Iris pigment epithelial cell (primary cell): ENCODE measurements at regions not wholly inside any gene's neighbourhood (a gene's known extent, or its start where the extent isn't known, plus 50 kb on each side); places are given as distances from the start of the nearest gene placed in this dataset.

Experiments
- DNase-seq: peaks from one replicate; pipeline ENCODE4 v3.0.0-alpha.2; 2011; ENCODE audit warnings: low read depth

DNA sequence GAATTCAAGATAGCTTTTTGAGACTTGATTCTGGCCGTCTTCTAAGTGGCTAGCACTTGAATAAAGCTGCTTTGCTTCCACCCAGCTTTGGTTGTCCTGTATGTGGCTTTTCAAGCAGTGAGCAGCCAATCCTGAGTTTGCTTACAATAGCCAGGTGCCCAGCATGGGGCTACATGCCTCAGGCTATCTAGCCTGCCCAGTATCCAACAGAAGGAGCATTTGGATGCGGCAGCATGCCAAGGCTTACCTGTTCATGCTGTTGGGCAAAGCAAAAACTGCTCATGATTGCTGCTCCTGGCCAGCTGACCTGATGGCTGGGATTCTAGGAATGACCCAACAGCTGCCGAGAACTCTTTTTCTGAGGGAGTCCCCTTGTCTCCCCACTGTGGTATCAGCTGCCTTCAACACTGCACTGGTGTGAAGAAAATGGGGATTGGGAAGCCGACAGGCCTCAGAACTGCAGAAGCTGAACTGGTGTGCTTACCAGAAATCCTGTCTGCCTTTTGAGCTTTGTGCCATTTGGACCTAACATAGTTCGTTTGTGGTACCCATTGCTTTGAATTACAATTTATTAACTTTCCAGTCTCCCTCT, 618.9 kb upstream of the IGFBP3 start:
- no peak for DNase-seq

GRCh38 chr7:46537191-46537905, 616.3 kb upstream of the IGFBP3 start:
- DNase-seq, result no peak

DNA sequence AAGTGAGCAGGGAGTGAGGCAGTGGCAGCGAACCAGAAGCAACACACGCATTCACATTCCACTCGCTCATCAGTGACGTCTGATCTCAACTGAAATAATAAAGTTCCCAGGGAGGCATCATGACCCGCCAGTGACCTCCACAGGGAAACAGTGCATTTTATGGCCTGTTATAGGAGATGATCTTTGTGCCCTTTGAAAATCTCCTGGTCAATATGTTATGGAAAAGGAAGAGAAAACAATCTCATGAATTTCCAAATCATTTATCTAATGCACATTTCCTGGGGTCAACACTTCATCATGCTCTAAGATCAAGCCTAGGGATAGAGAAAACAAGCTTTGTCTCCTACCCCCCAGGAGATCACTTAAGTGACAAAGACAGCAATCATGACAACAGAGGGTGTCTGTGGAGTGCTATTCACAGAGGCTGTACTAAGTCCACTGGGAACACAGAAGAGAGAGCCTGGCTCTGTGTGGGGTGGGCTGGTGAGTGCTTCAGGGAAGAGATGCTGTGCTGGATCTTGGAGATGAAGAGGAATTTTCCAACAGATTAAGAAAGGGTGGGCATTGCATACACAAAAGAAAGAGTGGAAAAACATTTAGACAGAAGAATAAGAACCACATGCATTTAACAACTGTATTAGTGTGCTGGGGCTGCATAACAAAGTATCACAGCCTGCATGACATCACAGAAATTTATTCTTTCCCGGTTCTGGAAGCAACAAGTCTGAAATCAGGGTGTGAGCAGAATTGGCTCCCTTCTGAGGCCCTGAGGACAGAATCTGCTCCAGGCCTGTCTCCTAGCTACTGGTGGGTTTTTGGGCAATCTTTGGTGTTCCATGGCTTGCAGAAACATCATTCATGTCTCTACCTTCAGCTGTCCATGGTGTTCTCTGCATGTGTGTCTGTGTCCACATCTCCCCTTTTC, 613.9 kb upstream of the IGFBP3 start:
- DNase-seq, result peak; percentile 96

DNA sequence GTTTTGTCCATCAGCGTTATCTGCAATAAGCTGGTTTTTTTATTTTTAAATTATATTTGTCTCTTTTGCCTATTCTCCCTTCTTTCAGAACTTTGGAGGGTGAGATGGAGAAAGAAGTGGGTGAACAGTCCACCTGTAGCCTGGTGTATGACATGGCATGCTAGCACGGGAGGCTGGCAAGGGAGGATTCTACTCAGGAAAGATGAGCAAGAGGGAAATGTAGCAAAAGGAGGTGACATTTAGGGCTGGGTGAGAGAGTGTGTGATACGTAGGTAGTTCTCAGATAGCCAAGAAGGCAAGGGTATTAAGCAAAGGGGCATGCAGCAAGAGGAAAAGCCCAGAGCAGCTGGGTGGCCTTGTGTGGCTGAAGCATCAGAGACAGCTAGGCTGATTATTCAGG, 612.9 kb upstream of the IGFBP3 start:
- no peak for DNase-seq

DNA sequence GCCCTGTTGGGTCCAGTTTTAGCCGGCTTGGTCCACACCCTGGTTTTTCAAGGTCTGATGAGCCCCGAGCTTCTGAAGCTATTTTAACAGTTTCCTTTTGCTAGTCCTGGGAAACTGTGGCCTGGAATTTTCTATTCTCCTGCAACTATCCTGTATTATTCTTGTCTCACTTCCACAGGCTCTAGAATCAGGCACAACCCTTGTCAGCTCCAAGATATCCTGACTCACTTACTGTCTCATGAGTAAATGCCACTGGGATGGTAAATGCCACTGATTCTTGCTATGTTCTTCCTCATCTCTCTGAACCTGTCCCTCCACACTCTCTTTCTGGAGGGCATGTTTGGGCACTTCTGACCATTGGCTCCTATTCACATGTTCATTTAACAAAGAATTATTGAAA, 611.5 kb upstream of the IGFBP3 start:
- no peak for DNase-seq

GRCh38 chr7:46530081-46530750, 609.1 kb upstream of the IGFBP3 start:
- no peak for DNase-seq

DNA sequence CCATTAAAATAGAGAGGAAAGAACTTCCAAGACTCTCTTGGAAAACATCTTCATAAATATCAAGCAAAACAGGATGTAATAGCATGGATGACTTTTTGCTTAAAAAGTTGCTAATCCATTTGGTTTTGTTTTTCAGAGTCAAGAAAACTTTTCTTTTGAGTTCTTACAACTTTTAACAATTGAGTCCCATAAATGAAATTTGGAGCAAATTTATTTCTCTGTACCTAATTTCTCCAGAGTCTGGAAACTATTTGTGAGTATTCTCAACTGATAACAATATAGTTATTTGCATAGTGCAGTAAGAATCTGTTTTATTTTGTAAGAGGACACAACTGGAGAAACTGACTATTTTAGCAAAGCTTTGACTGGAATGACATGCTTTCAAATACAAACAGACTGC, 606.3 kb upstream of the IGFBP3 start:
- DNase-seq, result no peak

- peak; percentile 75 for DNase-seq
These were observed 604.8 kb upstream of the IGFBP3 start for GRCh38 chr7:46525876-46526275.

DNA sequence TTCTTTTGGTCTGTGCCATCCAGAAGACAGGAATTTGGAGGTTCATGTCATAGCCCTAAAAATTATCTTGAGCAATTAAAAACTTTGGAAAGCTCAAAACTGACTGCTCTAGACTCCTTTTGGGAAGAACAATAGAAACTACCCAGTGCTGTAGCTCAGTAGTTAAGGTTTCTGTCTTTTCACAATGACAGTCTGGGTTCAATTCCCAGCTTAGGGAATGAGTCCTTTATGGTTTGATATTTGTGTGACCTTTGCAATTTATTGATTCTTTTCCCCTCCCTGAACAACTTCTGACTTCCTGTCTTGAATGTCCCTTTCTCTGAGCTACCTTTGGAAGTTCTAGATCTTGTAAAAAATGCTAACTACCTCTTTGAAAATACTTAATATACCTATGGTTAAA, 603.3 kb upstream of the IGFBP3 start:
- DNase-seq, result no peak

DNA sequence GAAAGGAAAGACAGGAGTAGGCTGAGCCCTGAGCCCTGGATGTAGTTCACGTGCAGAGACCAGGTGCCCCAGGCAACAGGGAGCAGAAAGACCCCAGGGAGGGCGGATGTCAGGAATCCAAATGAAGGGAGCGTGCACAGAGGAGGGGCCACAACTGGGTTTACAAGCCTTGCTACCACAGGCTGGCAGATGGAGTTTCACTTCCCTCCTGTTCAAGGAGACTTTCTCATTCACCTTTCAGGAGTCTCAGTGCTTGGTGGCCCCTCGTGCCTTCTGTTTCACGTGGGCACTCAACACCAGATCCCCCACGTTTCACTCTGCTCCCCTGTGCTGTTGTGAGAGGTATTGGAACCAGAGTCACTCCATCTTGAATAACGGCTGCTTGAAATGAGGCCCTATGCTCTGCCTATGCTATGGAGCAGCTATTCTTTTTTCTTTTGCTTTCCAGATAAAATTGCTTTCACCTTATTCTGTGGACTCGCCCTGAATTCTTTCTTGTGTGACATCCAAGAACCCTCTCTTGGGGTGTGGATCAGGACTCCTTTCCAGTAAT, 601.4 kb upstream of the IGFBP3 start:
- no peak for DNase-seq

- DNase-seq, result no peak
These were observed 597.6 kb upstream of the IGFBP3 start for GRCh38 chr7:46518713-46519112.

GRCh38 chr7:46515844-46516590, 594.9 kb upstream of the IGFBP3 start:
- DNase-seq, result no peak

DNA sequence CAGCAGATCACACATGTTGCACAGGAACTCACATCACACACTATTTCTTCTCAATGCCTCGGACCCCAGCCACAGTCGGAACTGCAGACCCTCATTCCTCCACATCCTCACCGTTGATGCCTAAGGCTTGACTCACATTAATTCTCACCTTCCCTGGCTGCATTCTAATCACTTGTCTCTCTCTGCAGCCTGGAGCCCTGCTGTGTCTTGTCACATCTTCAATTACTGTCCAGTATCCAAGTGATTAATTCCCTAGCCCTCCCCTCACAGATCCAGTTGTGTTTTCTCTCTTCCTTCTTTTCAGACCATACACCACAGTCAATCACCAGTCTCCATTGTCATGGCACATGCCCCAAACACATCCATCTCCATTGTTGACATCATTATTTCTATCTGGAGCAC, 592.4 kb upstream of the IGFBP3 start:
- no peak for DNase-seq

DNA sequence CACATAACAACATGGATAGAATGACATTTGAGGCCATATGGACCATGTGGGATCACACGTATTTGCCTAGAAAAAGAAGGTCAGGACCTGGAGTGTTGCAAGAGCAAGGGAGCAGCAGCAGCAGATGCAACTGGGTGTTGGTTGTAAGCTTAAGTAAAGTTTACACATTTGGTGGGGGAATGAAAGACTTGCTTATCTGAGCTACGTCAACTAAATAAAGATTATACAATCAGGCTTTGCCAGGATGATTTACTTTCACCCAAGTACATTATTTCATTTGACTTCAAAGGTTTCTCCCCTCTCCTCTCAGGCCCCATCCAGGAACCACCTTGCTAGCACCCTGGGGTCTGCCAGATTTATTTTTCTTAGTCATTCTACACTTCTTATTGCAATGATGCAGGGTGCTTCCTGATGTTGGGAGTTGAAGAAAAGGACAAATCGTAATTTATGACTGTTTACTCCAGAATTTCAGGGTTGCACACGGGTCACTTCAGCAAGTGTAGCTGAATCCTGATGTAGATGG, 591.9 kb upstream of the IGFBP3 start:
- DNase-seq, result peak; percentile 76

DNA sequence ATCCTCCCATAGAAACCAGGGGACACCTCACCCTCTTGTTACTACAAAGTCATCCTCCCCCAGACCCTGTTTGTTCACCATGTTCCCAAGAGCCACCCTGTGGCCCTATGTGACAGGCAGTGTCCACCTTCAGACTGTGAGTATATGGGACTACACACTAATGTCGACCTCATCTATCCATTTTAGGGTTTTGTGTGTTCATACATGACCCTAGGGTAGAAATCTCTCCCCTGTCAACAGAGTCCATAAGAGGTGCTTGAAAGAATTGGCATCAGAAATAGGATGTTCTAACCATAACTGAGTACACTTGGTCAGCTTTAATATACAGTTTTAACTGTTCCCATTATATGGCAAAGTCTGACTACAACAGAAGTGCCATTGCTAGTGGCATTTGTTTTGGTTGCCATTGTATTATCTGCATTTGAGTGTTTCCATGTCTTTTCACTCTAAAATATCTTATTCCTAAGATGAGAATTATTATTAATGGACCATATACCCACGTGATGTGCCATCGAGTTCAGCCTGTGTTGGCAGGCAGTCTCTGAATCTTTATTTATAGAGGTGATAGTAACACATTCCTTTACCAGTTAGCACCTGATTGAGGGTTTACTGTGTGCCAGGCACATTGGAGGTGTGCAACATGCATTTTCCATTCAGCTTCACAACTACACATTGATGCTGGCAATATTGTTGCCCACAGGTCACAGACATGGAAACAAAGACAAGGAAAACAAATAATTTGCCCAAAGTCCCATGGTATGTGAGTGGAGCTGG, 590.6 kb upstream of the IGFBP3 start:
- DNase-seq, result no peak

- no peak for DNase-seq
These were observed 587.5 kb upstream of the IGFBP3 start for GRCh38 chr7:46508583-46508982.

GRCh38 chr7:46507560-46507959, 586.5 kb upstream of the IGFBP3 start:
- no peak for DNase-seq

DNA sequence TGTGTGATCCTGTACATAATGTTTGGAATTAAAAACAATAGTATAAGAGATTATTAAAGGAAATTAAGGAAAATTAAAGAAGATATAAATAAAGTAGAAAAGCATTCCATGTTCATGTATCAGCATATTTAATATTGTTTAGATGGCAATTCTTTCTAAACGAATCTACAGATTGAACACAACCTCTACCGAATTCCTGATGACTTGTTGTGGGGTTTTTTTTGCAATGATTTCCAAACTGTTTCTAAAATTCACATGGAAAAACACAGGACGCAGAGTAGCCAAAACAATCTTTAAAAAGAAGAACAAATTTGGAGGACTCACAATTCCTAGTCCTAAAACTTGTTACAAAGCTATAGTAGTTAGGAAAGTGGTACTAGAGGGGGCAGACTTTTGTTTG, 573.4 kb upstream of the IGFBP3 start:
- DNase-seq, result no peak

DNA sequence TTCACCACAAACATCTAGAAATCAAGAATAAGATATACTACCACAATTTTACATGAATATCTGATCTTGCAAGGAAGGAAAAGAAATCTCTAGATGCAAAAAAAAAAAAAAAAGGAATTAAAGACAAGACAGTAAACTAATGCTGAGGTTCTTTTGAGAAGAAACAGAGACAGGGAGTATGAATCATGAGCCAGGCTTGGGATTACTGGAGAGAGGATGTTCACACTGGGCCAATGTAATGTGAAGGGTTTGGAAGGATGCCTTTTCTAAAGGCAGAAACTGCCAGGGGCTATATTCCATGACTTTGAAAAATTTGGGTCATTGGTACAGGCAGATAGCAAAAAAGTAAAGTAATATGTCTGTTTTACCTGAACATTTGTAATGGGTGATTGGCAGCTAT, 573.0 kb upstream of the IGFBP3 start:
- DNase-seq, result peak; percentile 49

- no peak for DNase-seq
These were observed 572.1 kb upstream of the IGFBP3 start for GRCh38 chr7:46493196-46493595.
